ENCODE measurements at regions not wholly inside any gene's neighbourhood (a gene's known extent, or its start where the extent isn't known, plus 50 kb on each side); places are given as distances from the start of the nearest gene placed in this dataset.

GRCh38 chr4:67125636-67126514, 419.4 kb downstream of the CENPC start:
- 0 to 90% (median 63%) methylated on average over 1 to 5 of the region's 5 CpGs for WGBS, 10 experiments

GRCh38 chr4:67124716-67125115, 420.6 kb downstream of the CENPC start:
- H3K27ac ChIP-seq = no peak overlapping the region
- ATAC-seq (replicated peaks in 6 of 8) = no peak
- 3 to 96% (median 74%) methylated on average over 2 to 4 of the region's 4 CpGs; no CpG with 5 or more reads in 1 of the 10 experiments for WGBS, 10 experiments
- in situ Hi-C loops (cut with MboI; ENCODE audit: low pct_unique_long_range_greater_than_20kb in 2 of 9, low sequenced_read_pairs in 9 of 9, unreplicated experiment in 9 of 9) = no loop called here
- peaks cover 12 to 27% of the 10 kb centered on the region in 2 donors for H3K4me1 ChIP-seq (replicated peaks in 1 of 2)
- no peak overlapping the region for H3K4me3 ChIP-seq

More at GRCh38 chr4:67125636-67126514, 419.4 kb downstream of the CENPC start:
- peak in 5 of 8 experiments; percentile 68 to 88 (median 74) for ATAC-seq (replicated peaks in 6 of 8)
- H3K4me3 ChIP-seq = no peak overlapping the region
- H3K27ac ChIP-seq = peak overlapping the region; percentile 24 to 38
- peaks cover 11 to 23% of the 10 kb centered on the region in 2 donors for H3K4me1 ChIP-seq (replicated peaks in 1 of 2)
- in situ Hi-C loops (cut with MboI; ENCODE audit: low pct_unique_long_range_greater_than_20kb in 2 of 9, low sequenced_read_pairs in 9 of 9, unreplicated experiment in 9 of 9) = no loop called here

GRCh38 chr4:67122029-67122428, 423.3 kb downstream of the CENPC start:
- ATAC-seq (replicated peaks in 6 of 8) = peak in 1 of 8 experiments; percentile 45
- 0 to 79% (median 47%) methylated on average over 2 to 3 of the region's 3 CpGs; no CpG with 5 or more reads in 1 of the 10 experiments for WGBS, 10 experiments
- no peak overlapping the region for H3K27ac ChIP-seq
- in situ Hi-C loops (cut with MboI; ENCODE audit: low pct_unique_long_range_greater_than_20kb in 2 of 9, low sequenced_read_pairs in 9 of 9, unreplicated experiment in 9 of 9) = no loop called here
- H3K4me1 ChIP-seq (replicated peaks in 1 of 2) = peaks cover 12 to 27% of the 10 kb centered on the region in 2 donors
- no peak overlapping the region for H3K4me3 ChIP-seq

GRCh38 chr4:67120369-67120768, 424.9 kb downstream of the CENPC start:
- WGBS, 10 experiments = 0 to 100% (median 80%) methylated on average over 1 of the region's 1 CpG; no CpG with 5 or more reads in 2 of the 10 experiments
- ATAC-seq (replicated peaks in 6 of 8) = peak in 2 of 8 experiments; percentile 69 to 79

GRCh38 chr4:67109276-67109675, 436.0 kb downstream of the CENPC start:
- H3K4me3 ChIP-seq = no peak overlapping the region
- in situ Hi-C loops (cut with MboI; ENCODE audit: low pct_unique_long_range_greater_than_20kb in 2 of 9, low sequenced_read_pairs in 9 of 9, unreplicated experiment in 9 of 9) = no loop called here
- no peak for ATAC-seq (replicated peaks in 6 of 8)
- peaks cover 20 to 24% of the 10 kb centered on the region in 2 donors for H3K4me1 ChIP-seq (replicated peaks in 1 of 2)
- H3K27ac ChIP-seq = no peak overlapping the region

More at GRCh38 chr4:67120369-67120768, 424.9 kb downstream of the CENPC start:
- in situ Hi-C loops (cut with MboI; ENCODE audit: low pct_unique_long_range_greater_than_20kb in 2 of 9, low sequenced_read_pairs in 9 of 9, unreplicated experiment in 9 of 9) = no loop called here
- H3K27ac ChIP-seq = no peak overlapping the region
- no peak overlapping the region for H3K4me3 ChIP-seq
- H3K4me1 ChIP-seq (replicated peaks in 1 of 2) = peaks cover 7 to 15% of the 10 kb centered on the region in 2 donors

GRCh38 chr4:67106861-67107460, 438.3 kb downstream of the CENPC start:
- peak; percentile 85 to 99 (median 97) for ATAC-seq (replicated peaks in 6 of 8)
- H3K27ac ChIP-seq = peak overlapping the region; percentile 73 to 77
- H3K4me1 ChIP-seq (replicated peaks in 1 of 2) = peaks cover 28 to 34% of the 10 kb centered on the region in 2 donors
- in situ Hi-C loops (cut with MboI; ENCODE audit: low pct_unique_long_range_greater_than_20kb in 2 of 9, low sequenced_read_pairs in 9 of 9, unreplicated experiment in 9 of 9) = no loop called here
- WGBS, 10 experiments = 0 to 40% (median 16%) methylated on average over 1 to 3 of the region's 3 CpGs; no CpG with 5 or more reads in 1 of the 10 experiments
- H3K4me3 ChIP-seq = peak overlapping the region in 1 of 5 donors; percentile 9

- peak in 5 of 8 experiments; percentile 9 to 44 (median 34) for ATAC-seq (replicated peaks in 6 of 8)
- H3K4me1 ChIP-seq (replicated peaks in 1 of 2) = peaks cover 28 to 34% of the 10 kb centered on the region in 2 donors
- 0 to 50% (median 24%) methylated on average over 1 to 3 of the region's 3 CpGs; no CpG with 5 or more reads in 5 of the 10 experiments for WGBS, 10 experiments
- peak overlapping the region in 1 of 2 donors; percentile 51 for H3K27ac ChIP-seq
- no peak overlapping the region for H3K4me3 ChIP-seq
- in situ Hi-C loops (cut with MboI; ENCODE audit: low pct_unique_long_range_greater_than_20kb in 2 of 9, low sequenced_read_pairs in 9 of 9, unreplicated experiment in 9 of 9) = no loop called here
Observed at GRCh38 chr4:67104145-67104544, 441.2 kb downstream of the CENPC start.

GRCh38 chr4:67103001-67103747, 442.1 kb downstream of the CENPC start:
- 9 to 100% (median 88%) methylated on average over 1 to 5 of the region's 6 CpGs for WGBS, 10 experiments
- no peak for ATAC-seq (replicated peaks in 6 of 8)
- H3K27ac ChIP-seq = no peak overlapping the region
- H3K4me1 ChIP-seq (replicated peaks in 1 of 2) = peaks cover 28 to 34% of the 10 kb centered on the region in 2 donors
- in situ Hi-C loops (cut with MboI; ENCODE audit: low pct_unique_long_range_greater_than_20kb in 2 of 9, low sequenced_read_pairs in 9 of 9, unreplicated experiment in 9 of 9) = no loop called here
- no peak overlapping the region for H3K4me3 ChIP-seq

- peaks cover 19 to 22% of the 10 kb centered on the region in 2 donors for H3K4me1 ChIP-seq (replicated peaks in 1 of 2)
- no peak overlapping the region for H3K27ac ChIP-seq
- no peak overlapping the region for H3K4me3 ChIP-seq
- peak in 2 of 8 experiments; percentile 19 to 29 for ATAC-seq (replicated peaks in 6 of 8)
- in situ Hi-C loops (cut with MboI; ENCODE audit: low pct_unique_long_range_greater_than_20kb in 2 of 9, low sequenced_read_pairs in 9 of 9, unreplicated experiment in 9 of 9) = no loop called here
Observed at GRCh38 chr4:67101612-67102011, 443.7 kb downstream of the CENPC start.

- Histone ChIP-seq H3K4me3 (no peak overlapping the region), H3K4me1 (replicated peaks in 1 of 2) (peaks cover 11 to 19% of the 10 kb centered on the region in 2 donors), H3K27ac (no peak overlapping the region)
- in situ Hi-C loops (cut with MboI; ENCODE audit: low pct_unique_long_range_greater_than_20kb in 2 of 9, low sequenced_read_pairs in 9 of 9, unreplicated experiment in 9 of 9) = no loop called here
- peak in 5 of 8 experiments; percentile 28 to 55 (median 48) for ATAC-seq (replicated peaks in 6 of 8)
- WGBS, 10 experiments = 0 to 60% (median 13%) methylated on average over 1 to 4 of the region's 4 CpGs; no CpG with 5 or more reads in 1 of the 10 experiments
Observed at GRCh38 chr4:67092351-67092750, 453.0 kb downstream of the CENPC start.

GRCh38 chr4:67091673-67092072, 453.6 kb downstream of the CENPC start:
- Histone ChIP-seq H3K4me3 (no peak overlapping the region), H3K27ac (no peak overlapping the region), H3K4me1 (replicated peaks in 1 of 2) (peaks cover 11 to 19% of the 10 kb centered on the region in 2 donors)
- in situ Hi-C loops (cut with MboI; ENCODE audit: low pct_unique_long_range_greater_than_20kb in 2 of 9, low sequenced_read_pairs in 9 of 9, unreplicated experiment in 9 of 9) = no loop called here
- peak in 5 of 8 experiments; percentile 48 to 96 (median 67) for ATAC-seq (replicated peaks in 6 of 8)

GRCh38 chr4:67087897-67088296, 457.4 kb downstream of the CENPC start:
- in situ Hi-C loops (cut with MboI; ENCODE audit: low pct_unique_long_range_greater_than_20kb in 2 of 9, low sequenced_read_pairs in 9 of 9, unreplicated experiment in 9 of 9) = no loop called here
- ATAC-seq (replicated peaks in 6 of 8) = peak in 2 of 8 experiments; percentile 13 to 53
- no peak overlapping the region for H3K27ac ChIP-seq
- 0 to 100% (median 82%) methylated on average over 1 to 2 of the region's 2 CpGs; no CpG with 5 or more reads in 2 of the 10 experiments for WGBS, 10 experiments
- H3K4me1 ChIP-seq (replicated peaks in 1 of 2) = peaks cover 20 to 33% of the 10 kb centered on the region in 2 donors
- no peak overlapping the region for H3K4me3 ChIP-seq

All from motor neuron (in vitro differentiated cells).